SU-DHL-6 (cell line): ENCODE measurements at regions not wholly inside any gene's neighbourhood (a gene's known extent, or its start where the extent isn't known, plus 50 kb on each side); places are given as distances from the start of the nearest gene placed in this dataset.

Source experiments
- H2AFZ ChIP-seq: fragments of 200-600 bp; sonication (generic); 2 replicates; pipeline ENCODE4 v1.6.1; 2014; ENCODE audit warnings: low read depth, mild to moderate bottlenecking, moderate library complexity, mixed read lengths, antibody characterized with exemption, low read length; ENCODE audit not compliant: severe bottlenecking
- H3F3A ChIP-seq: fragments of 200-600 bp; shearing (Covaris generic); 2 replicates; pipeline ENCODE4 v1.6.0; 2016; ENCODE audit warnings: antibody characterized with exemption, mild to moderate bottlenecking; ENCODE audit not compliant: insufficient read depth
- H3K27ac ChIP-seq: fragments of 200-600 bp; sonication (generic); 2 replicates; pipeline ENCODE4 v1.5.1; 2016; ENCODE audit warnings: low read depth, mild to moderate bottlenecking, low read length, moderate library complexity, mixed read lengths
- H3K27me3 ChIP-seq: fragments of 200-600 bp; sonication (generic), shearing (Covaris generic); 2 replicates; pipeline ENCODE4 v1.6.0; 2014; ENCODE audit warnings: mild to moderate bottlenecking, low read length
- H3K36me3 ChIP-seq: fragments of 200-600 bp; sonication (generic); 2 replicates; pipeline ENCODE4 v1.6.1; 2014; ENCODE audit warnings: mild to moderate bottlenecking, low read length, mixed read lengths
- H3K4me2 ChIP-seq: fragments of 300-600, 200-600 bp; shearing (Covaris generic), sonication (generic); 2 replicates; pipeline ENCODE4 v1.6.0; 2014; ENCODE audit warnings: low read length, low read depth, mild to moderate bottlenecking; ENCODE audit not compliant: poor library complexity, severe bottlenecking
- H3K4me3 ChIP-seq: fragments of 200-600 bp; sonication (generic); 2 replicates; pipeline ENCODE4 v1.5.1; 2014; ENCODE audit warnings: antibody characterized with exemption, low read length, mild to moderate bottlenecking, mixed read lengths; ENCODE audit not compliant: insufficient read depth, poor library complexity, severe bottlenecking
- H3K79me2 ChIP-seq: fragments of 200-600 bp; sonication (generic); 2 replicates; pipeline ENCODE4 v1.6.1; 2014; ENCODE audit warnings: mild to moderate bottlenecking, low read length, moderate library complexity; ENCODE audit not compliant: insufficient read depth
- H3K9ac ChIP-seq: fragments of 200-600 bp; sonication (generic); 2 replicates; pipeline ENCODE4 v1.7.0; 2014; ENCODE audit warnings: mild to moderate bottlenecking, low read length
- H3K9me2 ChIP-seq: fragments of 200-600 bp; sonication (generic); replicated peaks from 2 replicates; pipeline ENCODE4 v1.6.1; 2014; ENCODE audit warnings: low read length; ENCODE audit not compliant: insufficient read depth
- H3K9me3 ChIP-seq: fragments of 200-600 bp; sonication (generic); 2 replicates; pipeline ENCODE4 v1.6.1; 2014; ENCODE audit warnings: low read length, mixed read lengths; ENCODE audit not compliant: insufficient read depth
- H4K20me1 ChIP-seq: fragments of 200-600 bp; sonication (generic); 2 replicates; pipeline ENCODE4 v1.6.1; 2014; ENCODE audit warnings: low read depth, mild to moderate bottlenecking, antibody characterized with exemption, low read length, moderate library complexity, mixed read lengths
- CTCF ChIP-seq: fragments of 200-600 bp; sonication (generic); IDR thresholded peaks from one replicate; pipeline ENCODE4 v1.5.1; 2017; ENCODE audit warnings: antibody characterized with exemption, mild to moderate bottlenecking, low read length, moderate library complexity; ENCODE audit not compliant: insufficient read depth, poor library complexity, severe bottlenecking
- EZH2phosphoT487 ChIP-seq: fragments of 200-600 bp; sonication (generic), shearing (Covaris generic); conservative IDR thresholded peaks from 2 replicates; pipeline ENCODE4 v1.6.1; 2018; ENCODE audit warnings: mild to moderate bottlenecking, antibody characterized with exemption, low read length, moderate library complexity, mixed read lengths

GRCh38 chr13:84980571-84980970 is 818.6 kb downstream of the SLITRK6 start:
- Histone ChIP-seq H3F3A (no peaks in the 10 kb centered on the region), H3K9me3 (no peaks in the 10 kb centered on the region), H3K27ac (no peak overlapping the region), H3K4me2 (no peak overlapping the region), H3K9me2 (no peaks in the 10 kb centered on the region), H3K4me3 (no peak overlapping the region), H2AFZ (no peak overlapping the region), H3K79me2 (no peaks in the 10 kb centered on the region), H3K27me3 (no peaks in the 10 kb centered on the region), H3K36me3 (no peaks in the 10 kb centered on the region), H3K9ac (no peak overlapping the region), H4K20me1 (no peaks in the 10 kb centered on the region)
- TF ChIP-seq EZH2phosphoT487: no peak
- no peak for TF ChIP-seq CTCF

GRCh38 chr13:84978851-84979250 is 820.4 kb downstream of the SLITRK6 start:
- H3K9ac ChIP-seq: no peak overlapping the region
- H3K27me3 ChIP-seq: no peaks in the 10 kb centered on the region
- no peak overlapping the region for H3K4me2 ChIP-seq
- TF ChIP-seq CTCF (no peak), EZH2phosphoT487 (no peak)
- no peaks in the 10 kb centered on the region for H3K36me3 ChIP-seq
- no peak overlapping the region for H3K27ac ChIP-seq
- H3K4me3 ChIP-seq: no peak overlapping the region
- no peaks in the 10 kb centered on the region for H4K20me1 ChIP-seq
- H3K9me2 ChIP-seq: no peaks in the 10 kb centered on the region
- no peaks in the 10 kb centered on the region for H3K9me3 ChIP-seq
- no peaks in the 10 kb centered on the region for H3K79me2 ChIP-seq
- no peaks in the 10 kb centered on the region for H3F3A ChIP-seq
- no peak overlapping the region for H2AFZ ChIP-seq

GRCh38 chr13:84973661-84974060 is 825.6 kb downstream of the SLITRK6 start:
- H3K4me2 ChIP-seq: no peak overlapping the region
- H3K36me3 ChIP-seq: no peaks in the 10 kb centered on the region
- no peaks in the 10 kb centered on the region for H3K9me2 ChIP-seq
- H3K4me3 ChIP-seq: no peak overlapping the region
- no peaks in the 10 kb centered on the region for H4K20me1 ChIP-seq
- H3K27me3 ChIP-seq: no peaks in the 10 kb centered on the region
- H3F3A ChIP-seq: no peaks in the 10 kb centered on the region
- H3K27ac ChIP-seq: no peak overlapping the region
- TF ChIP-seq CTCF: no peak
- TF ChIP-seq EZH2phosphoT487: no peak
- H2AFZ ChIP-seq: no peak overlapping the region
- no peaks in the 10 kb centered on the region for H3K79me2 ChIP-seq
- H3K9me3 ChIP-seq: no peaks in the 10 kb centered on the region
- H3K9ac ChIP-seq: no peak overlapping the region
